Loucy (cell line): ENCODE measurements at regions not wholly inside any gene's neighbourhood (a gene's known extent, or its start where the extent isn't known, plus 50 kb on each side); places are given as distances from the start of the nearest gene placed in this dataset.
"Not testable (repeated sequence)": the region's sequence is repeated elsewhere in the genome, so short reads cannot be mapped to it uniquely, and the experiment has no call there.

Experiments used
- EZH2phosphoT487 ChIP-seq: fragments of 200-600 bp; IDR thresholded peaks from 2 replicates; pipeline ENCODE4 v1.6.1; 2018; ENCODE audit warnings: antibody characterized with exemption, mild to moderate bottlenecking, moderate library complexity, borderline replicate concordance
- TF ChIP-seq, protein P1 (sequence below): fragments of 200-600 bp; sonication (generic); conservative IDR thresholded peaks from 2 replicates; pipeline ENCODE4 v1.5.1; 2014; ENCODE audit warnings: mild to moderate bottlenecking, antibody characterized with exemption, low read length

DNA sequence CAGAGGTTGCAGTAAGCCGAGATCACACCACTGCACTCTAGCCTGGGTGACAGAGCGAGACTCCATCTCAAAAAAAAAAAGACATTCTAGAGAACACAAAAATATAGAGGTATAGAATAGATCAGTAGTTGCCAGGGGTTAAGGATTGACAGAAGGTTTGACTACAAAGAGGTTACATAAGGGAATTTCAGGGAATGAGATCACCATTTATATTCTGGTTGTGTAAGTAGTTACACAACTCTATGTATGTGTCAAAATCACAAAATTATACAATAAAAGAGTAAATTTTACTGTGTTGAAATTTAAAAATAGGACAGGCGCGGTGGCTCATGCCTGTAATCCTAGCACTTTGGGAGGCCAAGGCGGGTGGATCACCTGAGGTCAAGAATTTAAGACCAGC lies 119.9 kb upstream of the SLC44A1 start:
- TF ChIP-seq, protein P1, sequence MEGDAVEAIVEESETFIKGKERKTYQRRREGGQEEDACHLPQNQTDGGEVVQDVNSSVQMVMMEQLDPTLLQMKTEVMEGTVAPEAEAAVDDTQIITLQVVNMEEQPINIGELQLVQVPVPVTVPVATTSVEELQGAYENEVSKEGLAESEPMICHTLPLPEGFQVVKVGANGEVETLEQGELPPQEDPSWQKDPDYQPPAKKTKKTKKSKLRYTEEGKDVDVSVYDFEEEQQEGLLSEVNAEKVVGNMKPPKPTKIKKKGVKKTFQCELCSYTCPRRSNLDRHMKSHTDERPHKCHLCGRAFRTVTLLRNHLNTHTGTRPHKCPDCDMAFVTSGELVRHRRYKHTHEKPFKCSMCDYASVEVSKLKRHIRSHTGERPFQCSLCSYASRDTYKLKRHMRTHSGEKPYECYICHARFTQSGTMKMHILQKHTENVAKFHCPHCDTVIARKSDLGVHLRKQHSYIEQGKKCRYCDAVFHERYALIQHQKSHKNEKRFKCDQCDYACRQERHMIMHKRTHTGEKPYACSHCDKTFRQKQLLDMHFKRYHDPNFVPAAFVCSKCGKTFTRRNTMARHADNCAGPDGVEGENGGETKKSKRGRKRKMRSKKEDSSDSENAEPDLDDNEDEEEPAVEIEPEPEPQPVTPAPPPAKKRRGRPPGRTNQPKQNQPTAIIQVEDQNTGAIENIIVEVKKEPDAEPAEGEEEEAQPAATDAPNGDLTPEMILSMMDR, result not testable (repeated sequence)
- TF ChIP-seq EZH2phosphoT487, result not testable (repeated sequence)
